ENCODE measurements at regions not wholly inside any gene's neighbourhood (a gene's known extent, or its start where the extent isn't known, plus 50 kb on each side); places are given as distances from the start of the nearest gene placed in this dataset.

DNA sequence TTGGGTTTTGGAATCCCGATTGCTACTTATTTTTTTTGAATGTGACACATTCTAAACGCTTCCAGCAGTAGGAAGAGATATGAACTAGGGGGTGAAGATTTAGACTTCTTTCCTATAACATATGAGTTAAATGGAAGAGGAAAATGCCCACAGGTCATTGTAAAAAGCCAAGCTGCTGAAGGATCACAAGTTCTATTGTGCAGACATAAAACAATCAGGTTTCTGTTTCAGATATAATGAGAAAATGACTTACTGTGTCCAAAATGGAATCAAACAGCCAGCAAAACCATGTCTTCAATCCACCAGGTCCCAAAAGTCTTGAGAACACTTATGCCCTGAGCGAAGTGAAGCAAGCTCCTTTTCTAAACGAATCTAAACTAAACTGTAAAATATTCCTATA lies 157.0 kb upstream of the SOX9 start:
- Histone ChIP-seq H3K23ac (ENCODE audit: low read length) (no peak overlapping the region), H2AFZ (ENCODE audit: insufficient read depth, low read length, poor library complexity) (no peak overlapping the region), H3K4me2 (ENCODE audit: low read length) (no peak overlapping the region), H3K79me2 (ENCODE audit: control insufficient read depth, insufficient read depth, low read length, poor library complexity) (no peaks in the 10 kb centered on the region), H3K18ac (ENCODE audit: low read length) (no peak overlapping the region), H4K91ac (ENCODE audit: low read depth, low read length) (no peak overlapping the region), H2BK120ac (ENCODE audit: insufficient read depth, low read length, poor library complexity) (no peak overlapping the region), H2BK12ac (ENCODE audit: low read length) (no peak overlapping the region), H3K4me1 (ENCODE audit: control insufficient read depth in 1 of 2, insufficient read depth in 2 of 2, low read length in 2 of 2) (no peaks in the 10 kb centered on the region), H3K27ac (ENCODE audit: low read depth, low read length) (no peak overlapping the region), H3K36me3 (ENCODE audit: control insufficient read depth in 1 of 2, insufficient read depth in 2 of 2, low read length in 2 of 2) (no peaks in the 10 kb centered on the region), H2BK5ac (ENCODE audit: low read depth, low read length, poor library complexity) (no peak overlapping the region), H3K27me3 (ENCODE audit: insufficient read depth, low read length) (no peaks in the 10 kb centered on the region), H3K4ac (ENCODE audit: low read depth, low read length) (no peak overlapping the region), H3K4me3 (ENCODE audit: low read depth, low read length) (no peak overlapping the region), H3K9ac (ENCODE audit: low read length) (no peak overlapping the region), H2AK5ac (ENCODE audit: low read length) (no peak overlapping the region), H4K12ac (ENCODE audit: low read depth, low read length) (no peak overlapping the region), H3K14ac (ENCODE audit: low read length) (no peak overlapping the region), H3K79me1 (ENCODE audit: low read length) (no peaks in the 10 kb centered on the region), H4K8ac (ENCODE audit: low read depth, low read length) (no peak overlapping the region), H3K9me3 (ENCODE audit: insufficient read depth, low read depth, low read length) (no peaks in the 10 kb centered on the region)
- WGBS (ENCODE audit: extremely low coverage, insufficient coverage, insufficient read length), result no CpG with 5 or more reads among the region's 4 CpGs
- no peak for DNase-seq

DNA sequence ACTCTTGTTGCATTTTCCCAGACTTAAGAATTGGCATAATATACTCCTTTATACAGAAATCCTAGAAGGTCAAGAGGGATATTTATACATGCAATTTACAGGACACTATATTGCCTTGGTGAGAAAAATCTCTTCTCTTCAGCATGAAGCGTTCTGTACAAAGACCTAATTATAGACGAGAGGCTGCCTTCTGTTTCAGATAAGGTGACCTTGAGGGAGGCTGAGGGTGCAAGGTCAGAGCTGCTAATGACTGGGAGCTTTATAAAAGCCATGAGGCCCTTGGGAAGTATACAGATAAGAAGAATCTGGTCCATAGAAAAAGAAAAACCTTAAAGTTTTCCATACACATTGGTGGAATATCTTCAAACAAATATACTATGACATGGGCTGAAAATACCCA lies 156.3 kb upstream of the SOX9 start:
- no peak for DNase-seq
- Histone ChIP-seq H3K36me3 (ENCODE audit: control insufficient read depth in 1 of 2, insufficient read depth in 2 of 2, low read length in 2 of 2) (no peaks in the 10 kb centered on the region), H4K8ac (ENCODE audit: low read depth, low read length) (no peak overlapping the region), H3K18ac (ENCODE audit: low read length) (no peak overlapping the region), H2BK5ac (ENCODE audit: low read depth, low read length, poor library complexity) (no peak overlapping the region), H3K23ac (ENCODE audit: low read length) (no peak overlapping the region), H3K4ac (ENCODE audit: low read depth, low read length) (no peak overlapping the region), H3K9ac (ENCODE audit: low read length) (no peak overlapping the region), H3K4me2 (ENCODE audit: low read length) (no peak overlapping the region), H3K4me3 (ENCODE audit: low read depth, low read length) (no peak overlapping the region), H2BK120ac (ENCODE audit: insufficient read depth, low read length, poor library complexity) (no peak overlapping the region), H3K27me3 (ENCODE audit: insufficient read depth, low read length) (no peaks in the 10 kb centered on the region), H3K14ac (ENCODE audit: low read length) (no peak overlapping the region), H3K27ac (ENCODE audit: low read depth, low read length) (no peak overlapping the region), H4K12ac (ENCODE audit: low read depth, low read length) (no peak overlapping the region), H3K9me3 (ENCODE audit: insufficient read depth, low read depth, low read length) (no peaks in the 10 kb centered on the region), H3K4me1 (ENCODE audit: control insufficient read depth in 1 of 2, insufficient read depth in 2 of 2, low read length in 2 of 2) (no peaks in the 10 kb centered on the region), H4K91ac (ENCODE audit: low read depth, low read length) (no peak overlapping the region), H2BK12ac (ENCODE audit: low read length) (no peak overlapping the region), H3K79me1 (ENCODE audit: low read length) (no peaks in the 10 kb centered on the region), H3K79me2 (ENCODE audit: control insufficient read depth, insufficient read depth, low read length, poor library complexity) (no peaks in the 10 kb centered on the region), H2AFZ (ENCODE audit: insufficient read depth, low read length, poor library complexity) (no peak overlapping the region), H2AK5ac (ENCODE audit: low read length) (no peak overlapping the region)
- no CpG with 5 or more reads among the region's 2 CpGs for WGBS (ENCODE audit: extremely low coverage, insufficient coverage, insufficient read length)

DNA sequence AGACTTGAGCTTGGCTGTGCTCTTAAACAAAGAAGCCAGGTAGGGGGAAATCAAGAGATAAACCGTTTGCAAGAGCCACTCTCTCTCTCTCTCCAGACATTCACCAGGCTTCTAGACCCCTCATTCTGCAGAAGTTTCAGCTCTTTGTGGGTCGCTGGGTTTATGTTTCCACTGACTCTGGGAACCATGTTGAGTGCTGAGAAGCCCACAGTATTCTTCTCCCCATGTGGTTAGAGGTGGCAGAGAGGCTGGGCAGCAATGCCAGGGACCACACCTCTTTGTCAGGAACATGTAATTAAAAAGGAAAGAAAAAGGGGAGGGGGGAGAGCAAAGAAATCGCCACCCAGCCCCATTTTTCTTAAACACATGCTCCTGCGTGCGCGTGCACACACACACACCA lies 154.8 kb upstream of the SOX9 start:
- H3K23ac ChIP-seq (ENCODE audit: low read length), result no peak overlapping the region
- no peaks in the 10 kb centered on the region for H3K27me3 ChIP-seq (ENCODE audit: insufficient read depth, low read length)
- no peak overlapping the region for H3K4me3 ChIP-seq (ENCODE audit: low read depth, low read length)
- H2AK5ac ChIP-seq (ENCODE audit: low read length), result no peak overlapping the region
- H3K4ac ChIP-seq (ENCODE audit: low read depth, low read length), result no peak overlapping the region
- H4K12ac ChIP-seq (ENCODE audit: low read depth, low read length), result no peak overlapping the region
- no peak overlapping the region for H2AFZ ChIP-seq (ENCODE audit: insufficient read depth, low read length, poor library complexity)
- peaks cover 0 to 3% of the 10 kb centered on the region in 2 experiments for H3K4me1 ChIP-seq (ENCODE audit: control insufficient read depth in 1 of 2, insufficient read depth in 2 of 2, low read length in 2 of 2)
- H2BK5ac ChIP-seq (ENCODE audit: low read depth, low read length, poor library complexity), result no peak overlapping the region
- no peak for DNase-seq
- no peak overlapping the region for H4K8ac ChIP-seq (ENCODE audit: low read depth, low read length)
- no peaks in the 10 kb centered on the region for H3K36me3 ChIP-seq (ENCODE audit: control insufficient read depth in 1 of 2, insufficient read depth in 2 of 2, low read length in 2 of 2)
- H3K27ac ChIP-seq (ENCODE audit: low read depth, low read length), result no peak overlapping the region
- H3K18ac ChIP-seq (ENCODE audit: low read length), result no peak overlapping the region
- H3K79me2 ChIP-seq (ENCODE audit: control insufficient read depth, insufficient read depth, low read length, poor library complexity), result no peaks in the 10 kb centered on the region
- H3K4me2 ChIP-seq (ENCODE audit: low read length), result no peak overlapping the region
- H3K9me3 ChIP-seq (ENCODE audit: insufficient read depth, low read depth, low read length), result no peaks in the 10 kb centered on the region
- H3K9ac ChIP-seq (ENCODE audit: low read length), result no peak overlapping the region
- H4K91ac ChIP-seq (ENCODE audit: low read depth, low read length), result no peak overlapping the region
- WGBS (ENCODE audit: extremely low coverage, insufficient coverage, insufficient read length), result no CpG with 5 or more reads among the region's 6 CpGs
- H3K79me1 ChIP-seq (ENCODE audit: low read length), result no peaks in the 10 kb centered on the region
- H2BK12ac ChIP-seq (ENCODE audit: low read length), result no peak overlapping the region
- no peak overlapping the region for H3K14ac ChIP-seq (ENCODE audit: low read length)
- H2BK120ac ChIP-seq (ENCODE audit: insufficient read depth, low read length, poor library complexity), result no peak overlapping the region

DNA sequence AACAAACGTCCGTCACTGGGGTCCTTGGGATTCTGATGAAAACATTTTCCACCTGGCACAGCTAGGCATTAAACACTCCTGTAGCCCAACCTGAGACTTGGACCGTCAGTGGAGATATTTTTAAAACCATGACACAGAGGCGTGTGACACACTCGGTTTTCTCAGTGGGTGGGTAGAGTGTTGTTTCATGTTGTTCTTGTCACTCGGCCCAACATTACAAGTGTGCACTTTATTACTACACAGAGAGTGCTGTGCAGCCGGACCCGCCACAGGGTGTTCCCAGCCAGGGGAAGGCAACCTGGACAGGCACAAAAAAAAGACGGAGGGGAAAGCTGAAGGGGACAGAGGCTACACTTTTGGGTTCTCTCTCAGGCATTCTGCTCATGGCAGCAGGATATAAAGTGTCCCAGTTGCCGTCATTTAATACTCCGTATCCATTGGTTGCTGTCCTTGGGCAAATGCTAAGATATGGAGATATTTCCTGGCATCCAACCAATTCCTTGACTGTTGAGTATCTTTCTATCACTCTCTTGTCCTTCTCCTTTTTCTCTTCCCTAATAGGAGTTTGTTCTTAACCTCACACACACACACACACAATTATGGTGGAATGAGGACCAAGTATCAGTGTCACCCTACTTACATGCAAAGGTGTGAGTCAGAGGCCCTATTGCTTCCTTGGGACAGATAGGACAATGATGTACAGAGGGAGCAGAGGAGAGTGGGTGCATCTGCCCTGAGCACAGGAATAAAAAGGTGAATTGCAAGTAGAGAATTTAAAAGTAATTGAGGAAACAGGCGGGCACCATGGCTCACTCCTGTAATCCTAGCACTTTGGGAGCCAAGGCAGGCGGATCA lies 154.1 kb upstream of the SOX9 start:
- Histone ChIP-seq H4K12ac (ENCODE audit: low read depth, low read length) (no peak overlapping the region), H3K18ac (ENCODE audit: low read length) (no peak overlapping the region), H2BK5ac (ENCODE audit: low read depth, low read length, poor library complexity) (no peak overlapping the region), H3K9me3 (ENCODE audit: insufficient read depth, low read depth, low read length) (no peaks in the 10 kb centered on the region), H2AK5ac (ENCODE audit: low read length) (no peak overlapping the region), H3K4me1 (ENCODE audit: control insufficient read depth in 1 of 2, insufficient read depth in 2 of 2, low read length in 2 of 2) (peaks cover 0 to 3% of the 10 kb centered on the region in 2 experiments), H4K91ac (ENCODE audit: low read depth, low read length) (no peak overlapping the region), H2AFZ (ENCODE audit: insufficient read depth, low read length, poor library complexity) (no peak overlapping the region), H2BK120ac (ENCODE audit: insufficient read depth, low read length, poor library complexity) (no peak overlapping the region), H3K36me3 (ENCODE audit: control insufficient read depth in 1 of 2, insufficient read depth in 2 of 2, low read length in 2 of 2) (no peaks in the 10 kb centered on the region), H3K79me2 (ENCODE audit: control insufficient read depth, insufficient read depth, low read length, poor library complexity) (no peaks in the 10 kb centered on the region), H3K4ac (ENCODE audit: low read depth, low read length) (no peak overlapping the region), H2BK12ac (ENCODE audit: low read length) (no peak overlapping the region), H3K9ac (ENCODE audit: low read length) (no peak overlapping the region), H3K79me1 (ENCODE audit: low read length) (no peaks in the 10 kb centered on the region), H3K23ac (ENCODE audit: low read length) (no peak overlapping the region), H3K14ac (ENCODE audit: low read length) (no peak overlapping the region), H3K27me3 (ENCODE audit: insufficient read depth, low read length) (no peaks in the 10 kb centered on the region), H3K4me2 (ENCODE audit: low read length) (no peak overlapping the region), H3K4me3 (ENCODE audit: low read depth, low read length) (no peak overlapping the region), H3K27ac (ENCODE audit: low read depth, low read length) (no peak overlapping the region), H4K8ac (ENCODE audit: low read depth, low read length) (no peak overlapping the region)
- DNase-seq, result no peak
- no CpG with 5 or more reads among the region's 13 CpGs for WGBS (ENCODE audit: extremely low coverage, insufficient coverage, insufficient read length)
